HG03280 (cell line): ENCODE measurements at regions not wholly inside any gene's neighbourhood (a gene's known extent, or its start where the extent isn't known, plus 50 kb on each side); places are given as distances from the start of the nearest gene placed in this dataset.

Experiments
- ATAC-seq: cut with Tn5 transposase; IDR thresholded peaks from one replicate; pipeline ENCODE4 v1.9.1; 2021; ENCODE audit warnings: mild to moderate bottlenecking, moderate library complexity; ENCODE audit not compliant: unreplicated experiment

- no peak for ATAC-seq
Observed at GRCh38 chr18:46320928-46321711, 216.9 kb downstream of the HAUS1 start.

GRCh38 chr18:46321955-46322354 is 217.8 kb downstream of the HAUS1 start:
- no peak for ATAC-seq

GRCh38 chr18:46322411-46322891 is 218.3 kb downstream of the HAUS1 start:
- no peak for ATAC-seq

GRCh38 chr18:46322941-46323340 is 218.8 kb downstream of the HAUS1 start:
- no peak for ATAC-seq

GRCh38 chr18:46324087-46324955 is 220.1 kb downstream of the HAUS1 start:
- no peak for ATAC-seq

- ATAC-seq: no peak
Observed at GRCh38 chr18:46325895-46326294, 221.7 kb downstream of the HAUS1 start.

GRCh38 chr18:46329736-46330246 is 225.6 kb downstream of the HAUS1 start:
- ATAC-seq: no peak

- no peak for ATAC-seq
Observed at GRCh38 chr18:46331316-46331715, 227.1 kb downstream of the HAUS1 start.

GRCh38 chr18:46332286-46332801 is 228.2 kb downstream of the HAUS1 start:
- ATAC-seq: no peak

- no peak for ATAC-seq
Observed at GRCh38 chr18:46332921-46333341, 228.7 kb downstream of the HAUS1 start.

GRCh38 chr18:46333431-46334135 is 229.4 kb downstream of the HAUS1 start:
- ATAC-seq: no peak

GRCh38 chr18:46334868-46335281 is 230.7 kb downstream of the HAUS1 start:
- no peak for ATAC-seq

- no peak for ATAC-seq
Observed at GRCh38 chr18:46335534-46336101, 231.4 kb downstream of the HAUS1 start.

- no peak for ATAC-seq
Observed at GRCh38 chr18:46336278-46337111, 232.3 kb downstream of the HAUS1 start.

GRCh38 chr18:46337271-46337670 is 233.1 kb downstream of the HAUS1 start:
- no peak for ATAC-seq

GRCh38 chr18:46338205-46338604 is 234.0 kb downstream of the HAUS1 start:
- no peak for ATAC-seq

- ATAC-seq: no peak
Observed at GRCh38 chr18:46338766-46339165, 234.6 kb downstream of the HAUS1 start.

GRCh38 chr18:46340716-46341115 is 236.5 kb downstream of the HAUS1 start:
- ATAC-seq: no peak

GRCh38 chr18:46341986-46342525 is 237.9 kb downstream of the HAUS1 start:
- ATAC-seq: no peak
